GM12878 (cell line): ENCODE measurements at regions not wholly inside any gene's neighbourhood (a gene's known extent, or its start where the extent isn't known, plus 50 kb on each side); places are given as distances from the start of the nearest gene placed in this dataset.

ENCODE experiments used
- BCL3 ChIP-seq: IDR thresholded peaks from 2 replicates; pipeline ENCODE4 v1.6.1; 2011; ENCODE audit warnings: borderline replicate concordance, low read depth, mild to moderate bottlenecking, moderate library complexity, low read length; ENCODE audit not compliant: insufficient read depth, poor library complexity, severe bottlenecking
- DPF2 ChIP-seq: fragments of 450-650 bp; IDR thresholded peaks from 2 replicates; pipeline ENCODE4 v1.6.1; 2017; ENCODE audit warnings: mild to moderate bottlenecking
- GATAD2B ChIP-seq: fragments of 450-650 bp; conservative IDR thresholded peaks from 2 replicates; pipeline ENCODE4 v1.6.1; 2017; ENCODE audit warnings: low read depth, mild to moderate bottlenecking, moderate library complexity
- IKZF1 ChIP-seq: fragments of 450-650 bp; conservative IDR thresholded peaks from 2 replicates; pipeline ENCODE4 v1.6.1; 2017; ENCODE audit warnings: antibody characterized with exemption, mild to moderate bottlenecking
- IKZF2 ChIP-seq, 2 experiments: fragments of 450-650 bp; IDR thresholded peaks; 2 replicates each; pipeline ENCODE4 v1.6.1; 2017; ENCODE audit warnings: mild to moderate bottlenecking in 2 of 2, moderate library complexity in 2 of 2
- MEF2B ChIP-seq: fragments of 450-650 bp; IDR thresholded peaks from 2 replicates; pipeline ENCODE4 v1.6.1; 2018; ENCODE audit warnings: mild to moderate bottlenecking, moderate library complexity; ENCODE audit not compliant: partially characterized antibody, poor library complexity, severe bottlenecking
- MTA2 ChIP-seq: fragments of 450-650 bp; IDR thresholded peaks from 2 replicates; pipeline ENCODE4 v1.6.1; 2016; ENCODE audit warnings: low read depth, mild to moderate bottlenecking, moderate library complexity
- RAD51 ChIP-seq: fragments of 450-650 bp; IDR thresholded peaks from 2 replicates; pipeline ENCODE4 v1.6.1; 2016; ENCODE audit warnings: moderate library complexity, mild to moderate bottlenecking, inconsistent platforms
- TCF3 ChIP-seq: IDR thresholded peaks from 2 replicates; pipeline ENCODE4 v1.6.1; 2012; ENCODE audit warnings: low read depth, mild to moderate bottlenecking, low read length, borderline replicate concordance; ENCODE audit not compliant: insufficient read depth
- ZNF622 ChIP-seq: fragments of 450-650 bp; IDR thresholded peaks from 2 replicates; pipeline ENCODE4 v1.6.1; 2017; ENCODE audit warnings: mild to moderate bottlenecking, inconsistent platforms
- ZNF687 ChIP-seq: fragments of 450-650 bp; IDR thresholded peaks from 2 replicates; pipeline ENCODE4 v1.6.1; 2017; ENCODE audit warnings: mild to moderate bottlenecking, moderate library complexity
- TF ChIP-seq, protein P1 (sequence below): fragments of 450-650 bp; IDR thresholded peaks from 2 replicates; pipeline ENCODE4 v1.6.1; 2017; ENCODE audit warnings: low read depth, mild to moderate bottlenecking, moderate library complexity

DNA sequence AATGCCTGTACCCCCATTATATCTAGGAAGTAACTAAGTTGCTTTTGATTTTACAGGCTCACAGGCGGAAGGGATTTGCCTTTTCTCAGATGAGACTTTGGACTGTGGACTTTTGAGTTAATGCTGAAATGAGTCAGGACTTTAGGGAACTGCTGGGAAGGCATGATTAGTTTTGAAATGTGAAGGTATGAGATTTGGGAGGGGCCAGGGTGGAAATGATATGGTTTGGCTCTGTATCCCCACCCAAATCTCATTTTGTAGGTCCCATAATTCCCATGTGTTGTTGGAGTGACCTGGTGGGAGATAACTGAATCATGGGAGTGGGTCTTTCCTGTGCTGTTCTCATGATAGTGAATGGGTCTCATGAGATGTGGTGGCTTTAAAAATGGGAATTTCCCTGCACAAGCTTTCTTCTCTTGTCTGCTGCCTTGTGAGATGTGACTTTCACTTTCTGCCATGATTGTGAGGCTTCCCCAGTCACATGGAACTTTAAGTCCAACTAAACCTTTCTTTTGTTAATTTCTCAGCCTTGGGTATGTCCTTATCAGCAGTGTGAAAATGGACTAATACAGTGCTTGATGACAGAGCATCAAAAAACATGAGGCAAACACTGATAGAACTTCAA is 1119.5 kb downstream of the PLA2G4A start (continued):
- peak; percentile 36 for TF ChIP-seq BCL3
- TF ChIP-seq ZNF622 = no peak
- peak; percentile 71 for TF ChIP-seq MEF2B
- TF ChIP-seq, protein P1, sequence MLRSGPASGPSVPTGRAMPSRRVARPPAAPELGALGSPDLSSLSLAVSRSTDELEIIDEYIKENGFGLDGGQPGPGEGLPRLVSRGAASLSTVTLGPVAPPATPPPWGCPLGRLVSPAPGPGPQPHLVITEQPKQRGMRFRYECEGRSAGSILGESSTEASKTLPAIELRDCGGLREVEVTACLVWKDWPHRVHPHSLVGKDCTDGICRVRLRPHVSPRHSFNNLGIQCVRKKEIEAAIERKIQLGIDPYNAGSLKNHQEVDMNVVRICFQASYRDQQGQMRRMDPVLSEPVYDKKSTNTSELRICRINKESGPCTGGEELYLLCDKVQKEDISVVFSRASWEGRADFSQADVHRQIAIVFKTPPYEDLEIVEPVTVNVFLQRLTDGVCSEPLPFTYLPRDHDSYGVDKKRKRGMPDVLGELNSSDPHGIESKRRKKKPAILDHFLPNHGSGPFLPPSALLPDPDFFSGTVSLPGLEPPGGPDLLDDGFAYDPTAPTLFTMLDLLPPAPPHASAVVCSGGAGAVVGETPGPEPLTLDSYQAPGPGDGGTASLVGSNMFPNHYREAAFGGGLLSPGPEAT = peak; percentile 76
- TF ChIP-seq TCF3 = no peak
- peak; percentile 57 to 82; a peak in 3 of 4 replicates for TF ChIP-seq IKZF2 (IDR thresholded peaks at IDR 0.05)
- 0 out of 2 replicates have a peak, but pooled peaks have one; percentile 53 for TF ChIP-seq IKZF1
- peak; percentile 62; the same call in 1 of the 2 replicates for TF ChIP-seq ZNF687
- 0 out of 2 replicates have a peak, but pooled peaks have one; percentile 28 for TF ChIP-seq DPF2
- peak; percentile 38; the same call in 1 of the 2 replicates for TF ChIP-seq MTA2
- TF ChIP-seq GATAD2B = 0 out of 2 replicates have a peak, but pooled peaks have one; percentile 29
- TF ChIP-seq RAD51 = peak; percentile 39; the same call in 1 of the 2 replicates
- TF ChIP-seq, all 136 proteins: peak for 15
